ENCODE measurements at regions not wholly inside any gene's neighbourhood (a gene's known extent, or its start where the extent isn't known, plus 50 kb on each side); places are given as distances from the start of the nearest gene placed in this dataset.

DNA sequence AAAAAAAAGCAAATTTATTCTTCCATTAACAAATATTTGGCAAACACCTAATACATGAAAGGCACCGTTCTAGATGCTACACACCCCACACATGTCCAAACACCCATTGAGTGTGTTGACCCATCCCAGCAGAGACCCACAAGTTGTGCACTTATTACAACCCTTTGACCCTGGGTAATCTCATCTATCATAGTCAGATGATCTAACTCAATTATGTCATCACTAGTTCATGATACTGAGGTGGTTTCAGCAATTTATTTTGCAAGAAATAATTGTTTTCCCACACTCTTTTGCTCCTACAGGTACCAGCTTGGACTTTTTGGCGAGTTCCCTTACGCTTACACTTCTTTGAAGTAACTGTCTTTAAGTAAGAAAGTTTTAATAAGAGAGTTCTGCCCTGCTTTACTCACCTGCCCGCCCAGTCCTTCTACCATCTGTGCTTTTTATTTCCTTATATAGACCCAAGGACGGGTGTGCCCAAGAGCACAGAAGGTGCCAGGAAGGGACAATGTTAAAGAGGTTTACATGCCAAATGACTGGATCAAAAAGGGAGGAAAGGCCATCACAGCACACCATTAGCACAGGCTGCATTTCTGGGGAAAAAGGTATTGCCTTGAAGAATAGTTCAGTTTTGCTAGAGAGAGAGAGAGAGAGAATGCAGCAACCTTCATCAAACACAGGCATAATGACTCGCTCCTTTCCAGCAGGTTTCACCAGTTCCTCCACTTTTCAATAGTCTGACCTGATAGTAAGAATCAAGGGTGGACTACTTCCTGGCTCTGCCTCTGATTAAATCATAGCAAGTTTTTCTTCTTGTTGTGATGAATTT, 54.5 kb upstream of the ATP11B start:
- in situ Hi-C loops (cut with HindIII; ENCODE audit: low pct_unique_long_range_greater_than_20kb, low sequenced_read_pairs): no loop called here
- DNase-seq (ENCODE audit: low read depth, low spot score): no peak

- in situ Hi-C loops (cut with HindIII; ENCODE audit: low pct_unique_long_range_greater_than_20kb, low sequenced_read_pairs): no loop called here
- no peak for DNase-seq (ENCODE audit: low read depth, low spot score)
Measured at GRCh38 chr3:182739619-182740018, 53.7 kb upstream of the ATP11B start.

DNA sequence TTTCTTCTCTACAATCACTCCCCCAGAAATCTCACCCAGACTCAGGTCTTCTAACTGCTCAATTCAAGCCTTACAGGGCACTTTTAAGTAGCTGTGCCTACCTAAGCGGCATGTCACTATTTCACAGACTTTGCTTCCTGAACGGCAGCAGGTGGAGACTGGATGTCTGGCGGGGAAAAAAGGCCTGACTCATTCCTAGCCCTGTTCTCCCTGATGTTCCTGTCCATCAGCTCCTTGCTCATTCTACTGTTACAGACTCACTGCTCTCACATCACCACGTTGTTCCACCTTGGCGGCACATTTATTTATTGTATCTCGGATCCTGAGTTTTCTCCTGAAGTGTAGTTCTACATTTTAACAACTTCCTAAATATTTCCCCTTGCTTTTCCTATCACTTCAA, 52.6 kb upstream of the ATP11B start:
- no peak for DNase-seq (ENCODE audit: low read depth, low spot score)
- in situ Hi-C loops (cut with HindIII; ENCODE audit: low pct_unique_long_range_greater_than_20kb, low sequenced_read_pairs): no loop called here

DNA sequence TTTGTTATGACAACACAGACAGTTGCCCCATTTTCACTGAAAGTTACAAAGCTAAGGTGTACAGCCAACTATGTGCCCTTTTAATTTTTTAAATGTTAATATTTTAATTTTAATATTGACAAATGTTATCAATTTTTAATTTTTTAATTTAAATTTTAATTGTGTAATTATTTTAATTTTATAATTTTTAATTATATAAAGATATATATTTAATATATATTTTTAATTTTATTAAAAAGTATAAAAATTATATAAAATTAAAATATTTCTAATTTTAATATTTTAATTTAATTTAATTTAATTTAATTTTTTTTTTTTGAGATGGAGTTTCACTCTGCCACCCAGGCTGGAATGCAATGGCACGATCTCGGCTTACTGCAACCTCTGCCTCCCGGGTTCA, 52.1 kb upstream of the ATP11B start:
- no peak for DNase-seq (ENCODE audit: low read depth, low spot score)
- in situ Hi-C loops (cut with HindIII; ENCODE audit: low pct_unique_long_range_greater_than_20kb, low sequenced_read_pairs): no loop called here

Small RNA genes in the stretch of these regions (small RNA-seq; reads per million reads assigned to genes)
- gene RN7SKP265: 0 reads per million in 2 experiments

Data from SK-MEL-5 (cell line).